ENCODE measurements at regions not wholly inside any gene's neighbourhood (a gene's known extent, or its start where the extent isn't known, plus 50 kb on each side); places are given as distances from the start of the nearest gene placed in this dataset.
"Not testable (repeated sequence)": the region's sequence is repeated elsewhere in the genome, so short reads cannot be mapped to it uniquely, and the experiment has no call there.

DNA sequence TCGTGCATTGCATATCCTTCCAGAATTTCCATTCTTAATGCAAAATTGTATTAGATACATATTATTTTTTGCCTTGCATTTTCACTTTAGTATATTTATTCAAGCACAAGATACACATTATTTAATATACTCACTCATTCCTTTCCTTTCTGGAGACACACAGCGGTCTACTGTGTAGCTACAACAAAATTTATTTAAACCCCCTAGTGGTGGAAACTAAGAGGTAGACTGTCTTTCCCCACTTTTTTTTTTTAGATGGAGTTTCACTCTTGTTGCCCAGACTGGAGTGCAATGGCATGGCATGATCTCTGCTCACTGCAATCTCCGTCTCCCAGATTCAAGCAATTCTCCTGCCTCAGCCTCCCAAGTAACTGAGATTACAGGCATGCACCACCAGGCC lies 2040.3 kb upstream of the PCDH20 start:
- no peaks in the 10 kb centered on the region for H3K36me3 Mint-ChIP-seq (ENCODE audit: low read depth)
- no peak overlapping the region for H3K4me3 Mint-ChIP-seq
- intact Hi-C loops (cut with micrococcal nuclease) = no loop called here
- no peak overlapping the region for H3K27ac Mint-ChIP-seq
- peaks cover 5% of the 10 kb centered on the region for H3K9me3 Mint-ChIP-seq
- no peaks in the 10 kb centered on the region for H3K27me3 Mint-ChIP-seq (ENCODE audit: insufficient read depth)
- no peaks in the 10 kb centered on the region for H3K4me1 Mint-ChIP-seq (ENCODE audit: low read depth)
- DNase-seq (ENCODE audit: low spot score) = no peak

DNA sequence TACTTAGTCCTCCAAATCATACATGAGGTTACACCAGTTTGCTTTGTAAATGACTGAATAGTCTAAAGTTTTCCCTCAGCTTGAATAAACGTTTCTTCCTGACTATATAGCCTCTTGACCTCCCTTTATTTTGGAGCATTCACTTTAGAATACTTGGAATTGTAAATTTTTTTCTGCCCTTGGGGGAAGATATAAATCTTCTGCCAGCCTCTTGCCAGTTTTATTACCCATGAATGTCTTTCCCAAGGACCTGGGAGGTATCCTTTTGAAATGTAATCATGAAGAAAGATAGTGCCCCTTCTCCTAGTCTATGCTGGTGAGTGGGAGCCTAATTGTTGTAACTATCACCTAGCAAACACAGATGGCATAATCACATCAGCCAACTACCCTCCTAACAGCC lies 2033.9 kb upstream of the PCDH20 start:
- intact Hi-C loops (cut with micrococcal nuclease) = no loop called here
- no peak for DNase-seq (ENCODE audit: low spot score)
- no peak overlapping the region for H3K4me3 Mint-ChIP-seq
- H3K4me1 Mint-ChIP-seq (ENCODE audit: low read depth) = no peaks in the 10 kb centered on the region
- peaks cover 13% of the 10 kb centered on the region for H3K9me3 Mint-ChIP-seq
- H3K36me3 Mint-ChIP-seq (ENCODE audit: low read depth) = no peaks in the 10 kb centered on the region
- H3K27me3 Mint-ChIP-seq (ENCODE audit: insufficient read depth) = no peaks in the 10 kb centered on the region
- no peak overlapping the region for H3K27ac Mint-ChIP-seq

DNA sequence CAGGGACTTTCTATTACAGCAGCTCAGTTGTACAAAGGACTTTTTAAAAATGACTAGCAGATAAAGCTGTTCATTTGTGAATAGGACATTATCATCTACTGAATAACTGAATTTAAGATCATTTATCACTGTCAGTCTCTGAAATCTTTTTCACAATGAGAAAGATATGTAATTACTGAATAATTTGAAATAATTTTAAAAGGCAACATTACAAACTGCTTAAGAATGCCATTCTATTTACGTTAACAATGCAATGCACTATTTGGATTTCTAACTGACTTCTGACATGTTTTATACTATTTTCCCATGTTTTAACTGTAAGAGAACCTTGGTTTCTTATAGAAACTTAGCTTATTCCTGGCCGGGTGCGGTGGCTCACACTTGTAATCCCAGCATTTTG lies 2033.0 kb upstream of the PCDH20 start:
- H3K4me3 Mint-ChIP-seq = no peak overlapping the region
- H3K36me3 Mint-ChIP-seq (ENCODE audit: low read depth) = no peaks in the 10 kb centered on the region
- intact Hi-C loops (cut with micrococcal nuclease) = no loop called here
- peaks cover 15% of the 10 kb centered on the region for H3K9me3 Mint-ChIP-seq
- no peak overlapping the region for H3K27ac Mint-ChIP-seq
- H3K4me1 Mint-ChIP-seq (ENCODE audit: low read depth) = no peaks in the 10 kb centered on the region
- no peaks in the 10 kb centered on the region for H3K27me3 Mint-ChIP-seq (ENCODE audit: insufficient read depth)
- no peak for DNase-seq (ENCODE audit: low spot score)

DNA sequence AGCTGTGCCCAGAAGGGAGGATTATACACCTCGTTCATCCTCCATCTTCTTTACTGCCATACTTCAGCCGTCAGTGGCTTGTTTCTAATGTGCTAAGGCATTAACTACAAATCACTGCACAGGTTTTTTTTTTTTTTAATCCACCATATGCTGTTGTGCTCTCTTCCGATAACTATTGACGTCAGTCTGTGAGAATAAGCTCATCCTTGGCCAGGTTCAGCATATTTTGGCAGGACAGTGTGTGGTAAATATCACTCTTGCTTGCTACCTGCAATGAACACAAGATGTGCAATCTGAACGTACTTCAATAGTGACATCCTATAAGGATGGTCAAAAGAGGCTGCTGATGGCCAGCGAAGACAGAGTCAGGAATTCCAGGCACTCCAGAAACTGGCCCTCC lies 2030.7 kb upstream of the PCDH20 start:
- intact Hi-C loops (cut with micrococcal nuclease) = no loop called here

DNA sequence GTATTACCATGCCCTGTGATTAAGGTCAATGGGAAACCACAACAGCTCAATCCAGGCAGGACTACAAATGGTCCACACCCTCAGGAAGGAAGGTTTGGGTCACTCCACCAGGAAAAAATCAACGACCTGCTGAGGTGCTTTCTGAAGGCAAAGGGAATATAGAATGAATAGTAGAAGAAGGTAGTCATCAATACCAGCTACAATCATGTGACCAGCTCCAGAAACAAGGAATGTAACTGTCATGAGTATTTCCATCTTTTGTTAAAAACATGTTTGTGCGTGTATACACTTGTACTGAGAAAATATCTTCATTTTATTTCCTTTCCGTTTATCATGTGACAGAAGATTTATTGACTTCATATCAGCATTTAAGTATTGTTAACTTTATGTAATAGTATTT lies 2028.6 kb upstream of the PCDH20 start:
- H3K4me1 Mint-ChIP-seq (ENCODE audit: low read depth); H3K9me3 Mint-ChIP-seq; H3K4me3 Mint-ChIP-seq; H3K27me3 Mint-ChIP-seq (ENCODE audit: insufficient read depth); H3K27ac Mint-ChIP-seq; DNase-seq (ENCODE audit: low spot score); intact Hi-C loops (cut with micrococcal nuclease); H3K36me3 Mint-ChIP-seq (ENCODE audit: low read depth): not testable (repeated sequence)

More for the DNA sequence above, 2030.7 kb upstream of the PCDH20 start:
- Mint-ChIP-seq H3K4me3 (no peak overlapping the region), H3K36me3 (ENCODE audit: low read depth) (no peaks in the 10 kb centered on the region), H3K27me3 (ENCODE audit: insufficient read depth) (no peaks in the 10 kb centered on the region), H3K4me1 (ENCODE audit: low read depth) (no peaks in the 10 kb centered on the region), H3K27ac (no peak overlapping the region), H3K9me3 (peaks cover 10% of the 10 kb centered on the region)
- no peak for DNase-seq (ENCODE audit: low spot score)

DNA sequence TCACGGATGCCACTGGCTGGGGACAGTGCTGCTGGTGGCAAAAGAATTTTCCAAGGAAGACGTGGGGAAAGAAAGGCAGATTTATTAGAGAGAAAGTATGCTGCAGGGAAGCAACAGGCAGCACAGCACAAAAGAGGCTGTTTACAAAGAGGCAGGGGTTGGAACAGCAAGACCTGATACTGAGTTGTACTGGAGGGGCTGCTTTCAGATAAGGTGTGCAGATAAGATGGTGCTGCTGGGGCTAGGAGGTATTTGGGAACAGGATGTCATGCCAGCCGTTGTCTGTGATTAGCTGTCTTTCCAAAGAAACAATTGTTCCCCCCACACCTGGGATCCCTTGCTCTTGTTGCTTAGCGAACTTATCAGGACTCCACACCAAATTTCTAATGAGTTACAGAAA lies 2023.3 kb upstream of the PCDH20 start:
- DNase-seq (ENCODE audit: low spot score) = no peak
- Mint-ChIP-seq H3K36me3 (ENCODE audit: low read depth) (no peaks in the 10 kb centered on the region), H3K9me3 (no peaks in the 10 kb centered on the region), H3K4me3 (no peak overlapping the region), H3K4me1 (ENCODE audit: low read depth) (no peaks in the 10 kb centered on the region), H3K27ac (no peak overlapping the region), H3K27me3 (ENCODE audit: insufficient read depth) (no peaks in the 10 kb centered on the region)
- intact Hi-C loops (cut with micrococcal nuclease) = no loop called here

DNA sequence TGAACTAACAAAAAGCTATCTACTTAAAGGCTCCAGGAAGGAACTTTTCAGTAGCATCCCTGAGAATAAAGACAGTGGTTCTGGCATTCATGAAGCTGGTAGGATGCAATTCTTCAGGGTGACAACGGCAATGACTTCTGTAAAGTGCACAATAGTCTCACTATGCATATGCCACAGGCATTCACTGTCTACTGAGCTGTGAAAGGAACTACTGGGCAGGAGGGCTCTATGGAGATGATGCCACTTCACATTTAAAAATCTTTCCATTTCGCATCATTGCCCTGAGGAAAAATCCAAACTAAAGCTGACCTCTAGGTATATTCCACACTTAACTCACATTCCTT lies 2020.6 kb upstream of the PCDH20 start:
- no peaks in the 10 kb centered on the region for H3K9me3 Mint-ChIP-seq
- no peak overlapping the region for H3K27ac Mint-ChIP-seq
- no peaks in the 10 kb centered on the region for H3K36me3 Mint-ChIP-seq (ENCODE audit: low read depth)
- H3K4me3 Mint-ChIP-seq = no peak overlapping the region
- no peak for DNase-seq (ENCODE audit: low spot score)
- no peaks in the 10 kb centered on the region for H3K4me1 Mint-ChIP-seq (ENCODE audit: low read depth)
- intact Hi-C loops (cut with micrococcal nuclease) = no loop called here
- no peaks in the 10 kb centered on the region for H3K27me3 Mint-ChIP-seq (ENCODE audit: insufficient read depth)

DNA sequence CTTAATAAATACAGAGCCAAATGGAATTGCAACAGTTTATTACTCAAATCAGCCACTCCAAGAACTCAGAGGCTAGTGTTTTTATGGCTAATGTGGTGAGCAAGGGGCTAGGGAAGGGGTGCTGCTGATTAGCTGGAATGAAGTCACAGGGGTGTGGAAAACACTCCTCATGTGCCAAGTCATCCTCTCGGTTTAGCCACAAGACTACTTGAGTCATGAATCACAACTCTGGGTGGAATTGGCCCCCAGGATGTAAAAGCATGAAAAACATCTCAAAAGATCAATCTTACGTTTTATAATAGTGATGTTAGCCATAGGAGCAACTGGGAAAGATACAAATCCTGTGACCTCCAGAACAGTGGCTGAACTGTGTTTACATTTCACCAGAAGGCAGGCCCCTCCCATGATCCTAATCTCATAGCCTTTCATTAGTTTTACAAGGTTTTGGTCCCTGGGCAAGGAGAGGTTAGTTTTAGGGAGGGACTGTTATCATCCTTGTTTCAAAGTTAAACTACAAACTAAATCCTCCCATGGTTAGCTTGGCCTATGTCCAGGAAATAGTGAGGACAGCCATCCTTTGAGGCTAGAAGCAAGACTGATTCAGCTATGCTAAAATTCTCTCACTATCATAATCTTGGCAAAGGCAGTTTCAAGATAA lies 2020.1 kb upstream of the PCDH20 start:
- Mint-ChIP-seq H3K27ac (no peak overlapping the region), H3K4me3 (no peak overlapping the region), H3K36me3 (ENCODE audit: low read depth) (no peaks in the 10 kb centered on the region), H3K27me3 (ENCODE audit: insufficient read depth) (no peaks in the 10 kb centered on the region), H3K4me1 (ENCODE audit: low read depth) (no peaks in the 10 kb centered on the region), H3K9me3 (no peaks in the 10 kb centered on the region)
- no peak for DNase-seq (ENCODE audit: low spot score)
- intact Hi-C loops (cut with micrococcal nuclease) = no loop called here

DNA sequence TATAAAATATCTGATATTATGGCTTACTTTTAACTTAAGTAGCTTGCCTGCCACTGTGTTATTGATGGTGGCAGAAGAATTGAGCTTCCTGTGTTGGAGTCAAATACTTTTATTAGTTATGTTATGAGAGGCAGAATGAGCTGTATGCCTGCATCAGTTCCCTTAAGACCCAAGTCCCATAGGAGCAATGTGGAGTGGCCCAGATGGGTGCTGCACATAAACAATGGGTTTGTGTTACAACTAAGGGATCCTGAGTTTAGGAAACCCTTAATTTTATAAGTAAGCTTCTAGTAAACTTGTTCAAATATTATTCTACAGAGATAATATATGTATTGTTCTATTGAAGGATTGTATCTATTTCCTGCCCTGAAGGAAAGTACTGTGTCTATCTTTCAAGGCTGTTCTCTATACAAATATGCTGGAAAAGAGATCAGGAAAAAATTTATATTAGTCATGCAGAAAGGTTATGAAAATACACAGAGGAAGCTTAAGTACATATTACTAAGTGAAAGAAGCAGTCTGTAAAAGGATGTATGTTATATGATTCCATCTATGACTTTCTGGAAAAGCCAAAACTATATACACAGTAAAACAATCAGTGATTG lies 2018.0 kb upstream of the PCDH20 start:
- no peaks in the 10 kb centered on the region for H3K9me3 Mint-ChIP-seq
- no peak overlapping the region for H3K27ac Mint-ChIP-seq
- intact Hi-C loops (cut with micrococcal nuclease) = no loop called here
- H3K4me1 Mint-ChIP-seq (ENCODE audit: low read depth) = no peaks in the 10 kb centered on the region
- no peak for DNase-seq (ENCODE audit: low spot score)
- H3K27me3 Mint-ChIP-seq (ENCODE audit: insufficient read depth) = no peaks in the 10 kb centered on the region
- no peaks in the 10 kb centered on the region for H3K36me3 Mint-ChIP-seq (ENCODE audit: low read depth)
- no peak overlapping the region for H3K4me3 Mint-ChIP-seq

DNA sequence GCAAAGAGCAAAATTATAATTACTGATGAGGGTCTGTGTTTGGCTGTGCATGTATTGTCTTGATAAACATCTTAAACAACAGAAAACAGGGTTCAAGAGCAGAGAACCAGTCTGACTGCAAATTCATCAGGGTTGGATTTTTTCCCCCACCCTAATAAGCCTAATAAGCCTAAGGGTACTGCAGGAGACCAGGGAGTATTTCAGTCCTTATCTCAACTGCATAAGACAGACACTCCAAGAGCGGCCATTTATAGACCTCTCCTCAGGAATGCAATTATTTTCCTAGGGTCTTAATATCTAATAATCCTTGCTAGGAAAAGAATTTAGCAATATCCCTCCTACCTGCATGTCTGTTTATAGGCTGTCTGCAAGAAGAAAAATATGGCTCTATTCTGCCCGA lies 2011.5 kb upstream of the PCDH20 start:
- intact Hi-C loops (cut with micrococcal nuclease) = no loop called here
- Mint-ChIP-seq H3K9me3 (peaks cover 4% of the 10 kb centered on the region), H3K27me3 (ENCODE audit: insufficient read depth) (no peaks in the 10 kb centered on the region), H3K36me3 (ENCODE audit: low read depth) (no peaks in the 10 kb centered on the region), H3K4me1 (ENCODE audit: low read depth) (no peaks in the 10 kb centered on the region), H3K4me3 (no peak overlapping the region), H3K27ac (no peak overlapping the region)
- DNase-seq (ENCODE audit: low spot score) = no peak

DNA sequence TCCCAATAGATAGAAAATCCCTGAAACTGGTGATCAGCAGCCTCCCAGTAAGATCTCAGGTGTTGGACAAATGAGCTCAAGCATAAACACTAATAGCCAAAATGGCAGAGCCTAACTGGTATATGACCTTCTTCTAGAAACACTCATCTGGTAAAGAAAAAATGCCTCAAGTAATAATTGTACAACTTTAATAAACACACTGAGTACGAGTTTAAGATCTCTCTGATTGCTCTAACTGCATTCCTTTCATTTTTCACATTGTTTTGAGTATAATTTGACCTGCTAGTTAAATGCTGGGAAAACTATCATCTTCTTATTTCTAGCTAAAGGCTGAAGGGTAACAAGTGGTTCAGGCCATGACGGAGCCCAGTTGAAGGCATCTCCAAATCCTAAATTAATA lies 2009.5 kb upstream of the PCDH20 start:
- Mint-ChIP-seq H3K4me3 (no peak overlapping the region), H3K4me1 (ENCODE audit: low read depth) (no peaks in the 10 kb centered on the region), H3K36me3 (ENCODE audit: low read depth) (no peaks in the 10 kb centered on the region), H3K9me3 (peaks cover 4% of the 10 kb centered on the region), H3K27ac (no peak overlapping the region), H3K27me3 (ENCODE audit: insufficient read depth) (no peaks in the 10 kb centered on the region)
- intact Hi-C loops (cut with micrococcal nuclease) = no loop called here
- no peak for DNase-seq (ENCODE audit: low spot score)

DNA sequence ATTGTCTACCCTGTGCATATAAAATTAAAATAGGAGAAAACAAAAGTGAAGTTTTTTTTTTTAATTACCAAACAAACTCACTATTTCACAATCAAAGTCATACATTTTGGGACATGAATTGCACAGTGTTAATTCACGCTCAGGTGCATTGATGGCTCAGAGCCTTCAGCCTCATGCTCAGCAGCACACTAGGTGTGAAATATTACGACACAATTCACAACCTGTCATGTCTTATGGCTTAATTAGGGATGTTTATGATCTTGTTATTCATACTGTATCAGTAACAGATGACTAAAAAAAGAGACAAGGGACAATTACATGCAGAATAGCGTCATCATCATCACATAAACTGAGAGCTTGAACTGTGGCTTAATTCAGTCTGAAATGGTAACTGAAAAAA lies 2005.5 kb upstream of the PCDH20 start:
- H3K36me3 Mint-ChIP-seq (ENCODE audit: low read depth) = no peaks in the 10 kb centered on the region
- intact Hi-C loops (cut with micrococcal nuclease) = no loop called here
- no peak for DNase-seq (ENCODE audit: low spot score)
- no peaks in the 10 kb centered on the region for H3K27me3 Mint-ChIP-seq (ENCODE audit: insufficient read depth)
- no peaks in the 10 kb centered on the region for H3K4me1 Mint-ChIP-seq (ENCODE audit: low read depth)
- H3K4me3 Mint-ChIP-seq = no peak overlapping the region
- H3K27ac Mint-ChIP-seq = no peak overlapping the region
- peaks cover 4% of the 10 kb centered on the region for H3K9me3 Mint-ChIP-seq

DNA sequence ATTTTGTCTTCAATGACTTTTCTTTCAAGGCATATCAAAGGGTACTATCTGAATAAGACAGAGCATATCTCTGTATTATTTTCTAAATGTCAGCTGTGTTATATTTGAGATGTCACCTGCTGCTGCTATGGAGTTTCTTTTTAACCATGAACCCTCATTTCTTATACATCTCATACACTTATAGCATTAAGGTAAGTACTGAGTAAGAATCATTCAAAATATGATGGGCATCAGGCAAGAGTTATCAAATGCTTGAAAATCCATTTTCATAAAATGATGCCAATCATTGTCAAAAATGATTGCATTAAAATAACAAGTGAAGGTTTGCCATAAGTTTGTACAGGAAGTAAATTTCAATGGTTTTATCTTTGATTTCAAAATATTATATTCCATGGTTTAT lies 2005.0 kb upstream of the PCDH20 start:
- intact Hi-C loops (cut with micrococcal nuclease) = no loop called here
- Mint-ChIP-seq H3K27me3 (ENCODE audit: insufficient read depth) (no peaks in the 10 kb centered on the region), H3K36me3 (ENCODE audit: low read depth) (no peaks in the 10 kb centered on the region), H3K4me3 (no peak overlapping the region), H3K9me3 (peaks cover 4% of the 10 kb centered on the region), H3K27ac (no peak overlapping the region), H3K4me1 (ENCODE audit: low read depth) (no peaks in the 10 kb centered on the region)
- no peak for DNase-seq (ENCODE audit: low spot score)

DNA sequence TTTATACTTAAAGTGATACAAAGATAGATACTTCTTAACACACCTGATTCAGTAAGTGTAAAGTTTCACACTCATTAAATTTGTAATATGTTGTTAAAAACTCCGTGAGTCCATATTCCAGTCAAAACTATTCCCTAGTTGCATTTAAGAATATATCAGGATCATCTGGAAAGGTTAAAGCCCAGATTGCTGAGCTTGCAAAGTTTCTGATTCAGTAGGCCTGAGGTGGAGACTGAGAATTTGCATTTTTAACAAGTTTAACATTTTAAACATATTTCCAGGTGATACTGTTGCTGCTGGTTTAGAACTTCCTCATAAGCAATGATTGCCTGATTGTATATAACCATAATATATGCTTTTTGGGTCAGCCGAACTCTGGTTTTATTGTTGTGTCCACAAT lies 1998.6 kb upstream of the PCDH20 start:
- H3K9me3 Mint-ChIP-seq = no peaks in the 10 kb centered on the region
- DNase-seq (ENCODE audit: low spot score) = no peak
- H3K27ac Mint-ChIP-seq = no peak overlapping the region
- intact Hi-C loops (cut with micrococcal nuclease) = no loop called here
- no peaks in the 10 kb centered on the region for H3K27me3 Mint-ChIP-seq (ENCODE audit: insufficient read depth)
- H3K4me3 Mint-ChIP-seq = no peak overlapping the region
- no peaks in the 10 kb centered on the region for H3K36me3 Mint-ChIP-seq (ENCODE audit: low read depth)
- H3K4me1 Mint-ChIP-seq (ENCODE audit: low read depth) = no peaks in the 10 kb centered on the region

Measured in activated T-helper 1 cell treated with anti-CD3 and anti-CD28 coated beads, Interleukin-12 subunit alpha, Interleukin-12 subunit beta, Interleukin-2, Interleukin-4 antibody, amounts not matched to agents 30 ng/mL and 10 ng/mL and 1 ng/mL, durations not matched to agents 14 hours and 24 hours and 36 hours (primary cell).